ENCODE measurements at regions not wholly inside any gene's neighbourhood (a gene's known extent, or its start where the extent isn't known, plus 50 kb on each side); places are given as distances from the start of the nearest gene placed in this dataset.

- no peak for DNase-seq (ENCODE audit: insufficient read length, low spot score, missing footprints)
- Histone ChIP-seq H3K4me3 (ENCODE audit: insufficient read depth, low read length) (no peak overlapping the region), H3K27me3 (ENCODE audit: insufficient read depth, low read length) (no peaks in the 10 kb centered on the region), H3K79me2 (ENCODE audit: insufficient read depth, low read length) (no peaks in the 10 kb centered on the region), H3K9me3 (ENCODE audit: low read depth, low read length) (no peaks in the 10 kb centered on the region), H3K4me1 (ENCODE audit: insufficient read depth, low read length) (no peaks in the 10 kb centered on the region), H3K4me2 (ENCODE audit: insufficient read depth, low read length) (no peak overlapping the region), H4K20me1 (ENCODE audit: insufficient read depth, low read length) (no peaks in the 10 kb centered on the region), H3K27ac (ENCODE audit: low read depth, low read length) (no peak overlapping the region), H2AFZ (ENCODE audit: low read length) (no peak overlapping the region), H3K36me3 (ENCODE audit: insufficient read depth, low read length) (no peaks in the 10 kb centered on the region)
- no peak for TF ChIP-seq CTCF (IDR thresholded peaks at IDR 0.05; ENCODE audit: extremely low read depth, low read depth, low read length)
These were observed 148.5 kb downstream of the ELOVL4 start for GRCh38 chr6:79798841-79799240.

GRCh38 chr6:79797912-79798311, 149.4 kb downstream of the ELOVL4 start:
- Histone ChIP-seq H3K9me3 (ENCODE audit: low read depth, low read length) (no peaks in the 10 kb centered on the region), H4K20me1 (ENCODE audit: insufficient read depth, low read length) (no peaks in the 10 kb centered on the region)
- no peak for TF ChIP-seq CTCF (IDR thresholded peaks at IDR 0.05; ENCODE audit: extremely low read depth, low read depth, low read length)

GRCh38 chr6:79797163-79797764, 150.1 kb downstream of the ELOVL4 start:
- no peak overlapping the region for H2AFZ ChIP-seq (ENCODE audit: low read length)
- no peaks in the 10 kb centered on the region for H3K79me2 ChIP-seq (ENCODE audit: insufficient read depth, low read length)
- H3K4me1 ChIP-seq (ENCODE audit: insufficient read depth, low read length) = no peaks in the 10 kb centered on the region
- no peaks in the 10 kb centered on the region for H3K9me3 ChIP-seq (ENCODE audit: low read depth, low read length)
- H3K4me3 ChIP-seq (ENCODE audit: insufficient read depth, low read length) = no peak overlapping the region
- H3K36me3 ChIP-seq (ENCODE audit: insufficient read depth, low read length) = no peaks in the 10 kb centered on the region
- H3K27me3 ChIP-seq (ENCODE audit: insufficient read depth, low read length) = no peaks in the 10 kb centered on the region
- H3K4me2 ChIP-seq (ENCODE audit: insufficient read depth, low read length) = no peak overlapping the region
- TF ChIP-seq CTCF (IDR thresholded peaks at IDR 0.05; ENCODE audit: extremely low read depth, low read depth, low read length) = no peak
- H4K20me1 ChIP-seq (ENCODE audit: insufficient read depth, low read length) = no peaks in the 10 kb centered on the region
- no peak for DNase-seq (ENCODE audit: insufficient read length, low spot score, missing footprints)
- H3K27ac ChIP-seq (ENCODE audit: low read depth, low read length) = no peak overlapping the region

More at GRCh38 chr6:79797912-79798311, 149.4 kb downstream of the ELOVL4 start:
- Histone ChIP-seq H3K36me3 (ENCODE audit: insufficient read depth, low read length) (no peaks in the 10 kb centered on the region), H3K27me3 (ENCODE audit: insufficient read depth, low read length) (no peaks in the 10 kb centered on the region), H2AFZ (ENCODE audit: low read length) (no peak overlapping the region), H3K4me1 (ENCODE audit: insufficient read depth, low read length) (no peaks in the 10 kb centered on the region), H3K79me2 (ENCODE audit: insufficient read depth, low read length) (no peaks in the 10 kb centered on the region), H3K27ac (ENCODE audit: low read depth, low read length) (no peak overlapping the region), H3K4me2 (ENCODE audit: insufficient read depth, low read length) (no peak overlapping the region), H3K4me3 (ENCODE audit: insufficient read depth, low read length) (no peak overlapping the region)
- DNase-seq (ENCODE audit: insufficient read length, low spot score, missing footprints) = no peak

- no peak overlapping the region for H3K4me3 ChIP-seq (ENCODE audit: insufficient read depth, low read length)
- H3K27me3 ChIP-seq (ENCODE audit: insufficient read depth, low read length) = no peaks in the 10 kb centered on the region
- H3K36me3 ChIP-seq (ENCODE audit: insufficient read depth, low read length) = no peaks in the 10 kb centered on the region
- no peaks in the 10 kb centered on the region for H3K79me2 ChIP-seq (ENCODE audit: insufficient read depth, low read length)
- no peak overlapping the region for H2AFZ ChIP-seq (ENCODE audit: low read length)
- DNase-seq (ENCODE audit: insufficient read length, low spot score, missing footprints) = no peak
- no peaks in the 10 kb centered on the region for H3K9me3 ChIP-seq (ENCODE audit: low read depth, low read length)
- H3K4me2 ChIP-seq (ENCODE audit: insufficient read depth, low read length) = no peak overlapping the region
- no peaks in the 10 kb centered on the region for H4K20me1 ChIP-seq (ENCODE audit: insufficient read depth, low read length)
- no peak overlapping the region for H3K27ac ChIP-seq (ENCODE audit: low read depth, low read length)
- no peak for TF ChIP-seq CTCF (IDR thresholded peaks at IDR 0.05; ENCODE audit: extremely low read depth, low read depth, low read length)
- H3K4me1 ChIP-seq (ENCODE audit: insufficient read depth, low read length) = no peaks in the 10 kb centered on the region
These were observed 151.2 kb downstream of the ELOVL4 start for GRCh38 chr6:79796197-79796596.

Data from osteoblast (primary cell).